IPS DF 4.7 (cell line): ENCODE measurements at regions not wholly inside any gene's neighbourhood (a gene's known extent, or its start where the extent isn't known, plus 50 kb on each side); places are given as distances from the start of the nearest gene placed in this dataset.
"Not testable (repeated sequence)": the region's sequence is repeated elsewhere in the genome, so short reads cannot be mapped to it uniquely, and the experiment has no call there.

Experiments
- DNase-seq: peaks from one replicate; pipeline ENCODE4 v3.0.0-alpha.2; 2013; ENCODE audit warnings: low spot score; ENCODE audit errors: extremely low read depth

DNA sequence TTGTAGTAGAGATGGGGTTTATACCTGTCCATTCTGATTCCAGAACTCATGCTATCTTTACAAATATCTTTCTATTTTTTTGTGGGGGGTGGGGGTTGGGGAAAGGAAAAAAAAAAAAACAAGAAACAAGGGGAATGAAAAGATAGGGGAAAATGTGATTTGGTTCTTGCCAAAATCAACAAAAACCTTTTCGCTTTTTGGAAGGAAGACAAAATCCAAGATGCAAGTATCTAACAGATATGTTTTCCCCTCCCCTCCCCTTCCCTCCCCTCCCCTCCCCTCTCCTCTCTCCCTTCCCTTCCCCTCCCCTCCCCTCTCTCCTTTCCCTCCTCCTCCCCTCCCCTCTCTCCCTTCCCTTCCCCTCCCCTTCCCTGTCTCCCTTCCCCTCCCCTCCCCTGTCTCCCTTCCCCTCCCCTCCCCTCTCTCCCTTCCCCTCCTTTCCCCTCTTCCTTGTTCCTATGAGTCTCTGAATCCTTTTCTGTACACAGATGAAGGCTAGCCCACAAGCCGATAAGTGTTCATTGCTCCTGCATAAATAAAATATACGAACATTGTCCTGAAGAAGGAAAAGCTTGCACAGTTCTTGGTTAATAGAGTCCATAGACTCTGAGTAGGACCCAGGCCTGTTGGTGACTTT lies 551.9 kb downstream of the EDEM1 start:
- DNase-seq = no peak

DNA sequence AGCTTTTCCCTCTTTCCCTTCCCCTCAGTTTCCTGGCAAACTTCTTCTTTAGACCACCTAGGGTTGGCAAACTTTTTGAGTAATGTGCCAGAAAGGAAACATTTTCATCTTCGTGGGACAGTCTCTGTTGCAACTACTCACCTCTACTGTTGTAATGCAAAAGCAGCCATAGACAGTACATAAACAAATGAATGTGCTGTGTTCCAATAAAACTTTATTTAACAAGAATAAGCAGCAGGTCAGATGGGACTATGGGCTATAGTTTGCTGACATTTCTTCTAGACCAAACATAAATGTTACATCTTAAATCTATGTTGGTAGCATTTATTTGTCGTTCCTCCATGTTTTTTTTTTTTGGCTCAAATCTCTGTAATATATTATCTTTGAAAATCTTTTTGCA lies 552.4 kb downstream of the EDEM1 start:
- DNase-seq = no peak

DNA sequence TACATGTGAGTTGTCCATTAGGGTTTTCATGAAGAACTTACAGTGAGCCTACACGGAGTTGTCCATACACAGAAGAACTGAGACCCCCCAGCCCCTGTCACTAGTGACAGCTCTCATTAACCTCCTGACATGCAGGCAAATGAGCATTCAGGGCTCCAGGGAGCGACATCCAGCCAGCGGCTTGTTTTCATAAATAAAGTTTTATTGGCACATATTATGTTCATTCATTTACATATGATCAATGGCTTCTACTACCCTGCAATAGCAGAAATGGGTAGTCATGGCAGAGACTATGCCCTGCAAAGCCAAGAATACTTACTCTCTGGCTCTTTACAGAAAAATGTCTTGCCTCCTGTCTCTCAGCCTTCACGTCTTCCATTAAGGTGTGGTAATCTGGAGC lies 553.5 kb downstream of the EDEM1 start:
- no peak for DNase-seq

DNA sequence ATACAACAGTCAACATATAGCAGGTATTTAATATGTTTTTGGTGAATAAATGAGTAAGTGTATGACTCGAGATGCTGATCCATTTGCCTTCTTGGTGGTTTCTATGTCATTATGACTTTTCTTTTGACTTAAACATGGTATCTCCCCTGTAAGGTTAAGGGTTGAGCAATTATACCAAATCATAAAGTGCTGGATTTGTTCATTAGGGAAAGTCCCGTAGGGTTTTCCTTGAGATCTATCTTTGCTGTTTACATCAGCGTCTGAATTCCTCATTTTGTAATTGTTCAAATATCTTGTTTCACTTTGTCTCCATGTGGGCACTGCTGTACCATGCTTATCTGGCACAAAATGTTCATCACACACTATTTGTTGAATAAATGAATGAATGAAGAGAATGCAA lies 562.6 kb downstream of the EDEM1 start:
- DNase-seq = no peak

GRCh38 chr3:5750874-5751640 lies 563.5 kb downstream of the EDEM1 start:
- DNase-seq = no peak

GRCh38 chr3:5754602-5755001 lies 567.1 kb downstream of the EDEM1 start:
- no peak for DNase-seq

DNA sequence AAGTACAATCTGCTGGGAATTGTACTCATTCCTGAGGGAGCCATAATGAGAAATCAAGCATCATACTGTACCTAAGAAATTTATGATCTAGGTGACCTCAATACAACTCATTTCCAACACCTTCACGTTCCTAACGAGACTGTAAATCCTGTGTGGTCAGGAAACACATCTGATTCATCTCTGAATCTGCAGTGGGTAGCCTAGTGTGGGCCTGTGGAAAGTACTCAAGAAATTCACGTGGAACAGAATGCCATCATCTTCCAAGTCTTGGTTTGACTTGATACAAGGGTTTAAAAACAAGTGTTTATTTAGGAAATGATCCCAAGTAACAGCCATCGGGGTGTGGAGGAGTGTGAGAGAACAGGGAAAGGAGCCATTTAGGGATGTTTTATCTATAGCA lies 568.9 kb downstream of the EDEM1 start:
- no peak for DNase-seq

DNA sequence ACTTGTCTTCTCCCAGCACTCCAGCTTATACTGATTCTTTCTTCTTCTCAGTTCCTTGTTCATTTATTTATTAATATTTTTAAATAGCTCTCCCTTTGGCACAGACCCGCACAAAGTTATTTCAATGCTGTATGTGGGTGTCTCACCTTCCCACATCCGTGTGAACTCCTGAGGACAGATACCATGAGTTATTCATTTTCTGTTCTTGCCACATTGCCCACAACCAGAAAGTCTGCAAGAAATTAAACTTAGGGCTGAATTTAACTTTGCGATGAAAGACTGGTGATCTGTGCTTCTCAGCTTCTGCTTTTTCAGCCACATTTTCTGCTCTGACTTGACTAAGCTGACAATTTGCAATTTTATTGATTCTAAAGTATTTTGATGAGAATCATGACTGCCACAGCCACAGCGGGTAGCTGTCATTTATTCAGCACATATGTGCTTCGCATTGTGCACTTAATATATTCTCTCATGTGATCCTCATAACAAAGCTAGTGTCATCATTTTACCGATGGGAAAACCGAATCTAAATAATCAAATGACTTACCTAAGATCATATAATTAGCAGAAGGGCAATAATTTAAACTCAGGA lies 569.8 kb downstream of the EDEM1 start:
- DNase-seq = no peak

DNA sequence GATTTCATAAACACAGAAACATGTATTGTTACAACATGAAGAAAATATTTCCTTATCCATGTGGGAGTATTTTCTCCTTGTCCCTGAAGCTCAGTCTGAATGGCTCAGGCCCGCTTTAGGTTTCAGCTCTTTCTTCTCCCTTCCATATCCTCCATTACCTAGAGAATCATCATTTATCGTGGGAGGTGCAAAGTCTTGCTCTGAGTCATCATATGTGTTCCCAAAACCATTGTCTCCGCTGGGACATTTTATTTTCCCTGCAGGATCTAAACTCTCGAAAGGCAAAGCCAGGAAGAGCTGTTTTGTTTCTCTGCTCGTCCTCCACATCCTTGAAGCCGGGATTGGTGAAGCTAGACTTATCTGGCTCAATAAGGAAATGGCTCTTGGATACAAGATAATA lies 571.2 kb downstream of the EDEM1 start:
- no peak for DNase-seq

GRCh38 chr3:5762506-5762905 lies 575.0 kb downstream of the EDEM1 start:
- DNase-seq = no peak

DNA sequence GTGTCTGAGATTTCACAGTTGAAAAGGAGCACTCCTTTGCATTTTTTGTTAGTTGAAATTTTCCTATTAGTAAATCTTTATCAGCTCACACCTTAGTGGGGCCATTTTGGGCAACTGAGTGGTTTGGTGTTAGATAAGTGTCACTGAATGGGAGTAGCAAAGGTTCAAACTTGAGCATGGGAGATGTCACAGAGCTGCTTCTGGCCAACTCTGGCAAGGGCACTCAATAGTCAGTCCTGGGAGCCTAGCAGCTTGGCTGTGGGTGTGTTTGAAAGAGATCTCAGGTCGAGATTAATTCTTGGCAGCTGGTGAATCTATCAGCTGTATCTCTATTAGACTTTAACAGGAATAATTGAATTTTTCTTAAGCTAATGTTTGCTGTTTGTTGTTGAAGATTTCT lies 579.3 kb downstream of the EDEM1 start:
- no peak for DNase-seq

GRCh38 chr3:5767304-5767703 lies 579.8 kb downstream of the EDEM1 start:
- no peak for DNase-seq

DNA sequence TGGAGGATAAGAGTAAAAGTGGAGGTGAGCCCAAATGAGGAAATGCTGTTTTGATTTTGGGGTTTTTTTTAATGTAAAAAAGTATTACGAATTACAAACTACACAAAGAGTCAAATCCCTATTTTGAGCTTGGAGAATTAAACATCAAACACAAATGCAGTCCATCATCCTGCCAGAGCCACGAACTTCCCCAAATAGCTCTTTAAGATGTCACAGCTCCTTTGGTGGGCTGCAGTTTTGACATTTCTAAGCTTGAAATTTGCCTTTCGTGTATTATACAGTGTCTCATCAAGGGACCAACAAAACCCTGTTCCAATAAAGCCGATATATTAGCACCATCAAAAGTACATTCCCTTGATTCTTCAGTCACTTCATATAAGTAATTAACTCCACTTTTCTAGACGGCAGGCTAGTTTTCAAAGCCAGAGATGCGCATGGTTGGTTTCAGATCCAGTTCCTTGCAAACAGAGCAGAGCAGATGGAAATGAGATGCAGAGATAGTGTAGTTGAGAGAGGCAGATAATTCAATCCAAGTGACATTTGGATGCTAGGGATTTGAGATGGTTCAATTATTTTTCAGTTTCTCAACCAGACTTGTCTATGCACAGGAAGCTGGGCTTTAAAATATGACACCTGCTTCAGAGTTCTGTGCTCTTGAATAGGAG lies 580.9 kb downstream of the EDEM1 start:
- no peak for DNase-seq

DNA sequence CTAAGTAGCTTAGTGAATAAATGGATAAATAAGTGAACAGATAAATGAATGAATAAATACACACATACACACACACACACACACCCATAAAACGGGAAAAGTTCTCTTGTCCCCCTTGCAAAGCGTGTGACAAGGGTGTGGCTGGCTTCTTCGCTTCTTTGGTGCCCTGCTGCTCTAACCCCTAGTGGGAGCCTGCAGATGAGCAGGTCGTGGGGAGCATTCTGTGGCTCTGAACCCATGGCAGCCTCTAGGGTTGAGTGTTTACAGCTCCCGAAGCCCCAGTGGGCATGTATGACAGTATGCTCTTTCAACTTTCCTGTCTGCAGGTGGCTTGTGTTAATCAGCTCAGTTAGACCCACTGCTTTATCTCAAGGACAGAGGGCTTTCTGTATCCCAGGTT lies 582.3 kb downstream of the EDEM1 start:
- no peak for DNase-seq

- no peak for DNase-seq
These were observed 586.8 kb downstream of the EDEM1 start for GRCh38 chr3:5774337-5774736.

GRCh38 chr3:5775100-5775499 lies 587.6 kb downstream of the EDEM1 start:
- not testable (repeated sequence) for DNase-seq

GRCh38 chr3:5784690-5785089 lies 597.2 kb downstream of the EDEM1 start:
- no peak for DNase-seq

GRCh38 chr3:5787861-5788488 lies 600.5 kb downstream of the EDEM1 start:
- no peak for DNase-seq

DNA sequence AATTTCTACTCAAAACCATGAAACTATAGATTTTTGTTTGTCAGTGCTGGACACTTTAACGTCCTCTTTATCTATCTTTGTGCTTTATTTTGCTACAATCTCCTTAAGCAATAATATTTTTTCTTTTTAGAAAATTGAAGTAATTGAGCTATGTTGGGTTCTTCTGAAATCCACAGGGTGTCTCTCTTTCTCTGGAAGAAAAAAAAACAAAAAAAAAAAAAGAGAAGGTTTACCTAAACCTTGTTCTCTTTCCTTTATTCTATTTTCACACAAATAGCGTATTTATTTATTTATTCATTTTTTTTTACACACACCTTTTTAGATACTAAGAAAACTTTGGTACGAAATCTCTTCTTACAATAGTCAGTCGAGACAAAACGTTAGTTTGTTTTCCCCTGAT lies 601.0 kb downstream of the EDEM1 start:
- DNase-seq = no peak

DNA sequence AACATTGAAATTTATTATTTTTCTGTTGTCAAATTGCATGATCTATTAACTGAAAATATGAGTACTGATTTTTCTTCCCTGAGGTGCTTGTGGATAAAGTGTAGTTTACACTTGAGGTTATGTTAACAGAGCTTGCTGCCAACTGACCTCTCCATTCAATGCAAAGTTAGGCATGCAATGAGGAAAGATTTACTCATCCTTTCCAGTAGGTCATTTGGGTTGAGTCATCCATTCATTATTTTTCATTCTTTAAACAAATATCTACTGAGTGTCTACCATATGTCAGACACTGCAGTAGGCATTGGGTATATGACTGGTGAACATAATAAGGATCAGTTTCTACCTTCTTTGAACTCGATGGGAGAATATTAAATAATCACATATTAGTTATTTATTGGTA lies 604.1 kb downstream of the EDEM1 start:
- no peak for DNase-seq

GRCh38 chr3:5796541-5796940 lies 609.0 kb downstream of the EDEM1 start:
- no peak for DNase-seq

GRCh38 chr3:5798809-5799208 lies 611.3 kb downstream of the EDEM1 start:
- no peak for DNase-seq
